ENCODE measurements at regions not wholly inside any gene's neighbourhood (a gene's known extent, or its start where the extent isn't known, plus 50 kb on each side); places are given as distances from the start of the nearest gene placed in this dataset.

DNA sequence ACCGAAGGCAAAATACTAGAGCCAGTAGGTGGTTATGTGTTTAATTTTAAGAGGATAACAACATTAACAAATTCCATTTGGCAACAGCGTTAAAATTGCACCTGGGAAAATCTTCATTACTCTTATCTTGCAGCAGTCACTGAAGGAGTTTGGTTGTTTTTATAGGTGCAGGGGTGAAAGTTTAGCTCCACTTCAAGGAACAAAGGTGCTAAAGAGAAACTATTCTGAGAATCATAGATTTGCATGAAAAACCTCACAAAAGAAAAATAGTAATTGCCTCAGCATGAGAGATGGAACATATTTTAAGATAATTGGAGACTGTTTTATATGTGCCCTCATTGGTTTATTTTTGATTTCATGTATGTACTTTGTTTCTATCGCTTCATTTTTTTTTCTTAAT is 444.4 kb downstream of the UTRN start:
- in situ Hi-C loops (cut with HindIII; ENCODE audit: low pct_unique_long_range_greater_than_20kb, low sequenced_read_pairs), result no loop called here
- TF ChIP-seq JUND (IDR thresholded peaks at IDR 0.05; ENCODE audit: low read depth), result no peak
- no peak for DNase-seq (ENCODE audit: low read depth in 1 of 2, low spot score in 1 of 2)

DNA sequence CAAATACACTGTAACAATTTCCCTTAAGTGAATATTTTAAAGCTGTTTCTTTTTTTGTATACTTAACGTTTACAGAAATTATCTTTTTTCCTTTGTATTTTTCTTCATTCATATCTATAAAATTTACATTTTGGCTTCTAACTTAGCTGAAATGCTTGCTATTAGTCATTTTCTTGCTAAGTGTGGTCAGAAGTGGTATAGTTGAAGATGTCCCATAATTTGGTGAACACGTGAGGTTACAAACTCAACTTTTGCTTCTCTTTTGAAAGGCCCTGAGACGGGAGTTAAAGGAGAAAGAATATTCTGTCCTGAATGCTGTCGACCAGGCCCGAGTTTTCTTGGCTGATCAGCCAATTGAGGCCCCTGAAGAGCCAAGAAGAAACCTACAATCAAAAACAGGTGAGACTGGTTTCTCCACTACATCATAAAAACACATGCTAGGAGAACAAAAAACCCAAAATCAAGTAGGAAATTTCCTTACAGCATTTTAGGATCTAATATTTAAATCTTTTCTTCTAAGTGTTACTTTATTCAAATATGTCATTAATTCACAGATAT is 445.0 kb downstream of the UTRN start:
- in situ Hi-C loops (cut with HindIII; ENCODE audit: low pct_unique_long_range_greater_than_20kb, low sequenced_read_pairs), result no loop called here
- no peak for TF ChIP-seq JUND (IDR thresholded peaks at IDR 0.05; ENCODE audit: low read depth)
- DNase-seq (ENCODE audit: low read depth in 1 of 2, low spot score in 1 of 2), result peak in 1 of 2 experiments; percentile 29

DNA sequence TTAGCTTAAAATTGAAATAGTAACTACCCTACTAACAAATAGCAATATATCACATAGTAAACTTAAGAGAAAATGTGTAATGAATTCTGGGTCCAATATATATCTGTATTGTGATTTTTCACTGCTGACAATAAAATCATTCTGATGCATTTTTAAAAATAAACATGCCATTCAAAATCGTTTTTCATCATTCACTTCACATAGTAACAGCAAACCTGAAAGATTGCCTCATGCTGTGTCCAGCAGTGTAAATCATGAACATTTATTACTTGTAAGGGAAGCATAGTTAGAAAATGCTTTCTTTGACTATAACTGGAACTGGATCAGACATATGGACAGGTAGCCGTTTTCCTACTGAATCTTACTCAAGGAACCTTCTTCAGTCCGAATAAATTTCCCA is 446.1 kb downstream of the UTRN start:
- no peak for TF ChIP-seq JUND (IDR thresholded peaks at IDR 0.05; ENCODE audit: low read depth)
- in situ Hi-C loops (cut with HindIII; ENCODE audit: low pct_unique_long_range_greater_than_20kb, low sequenced_read_pairs), result no loop called here
- no peak for DNase-seq (ENCODE audit: low read depth in 1 of 2, low spot score in 1 of 2)

DNA sequence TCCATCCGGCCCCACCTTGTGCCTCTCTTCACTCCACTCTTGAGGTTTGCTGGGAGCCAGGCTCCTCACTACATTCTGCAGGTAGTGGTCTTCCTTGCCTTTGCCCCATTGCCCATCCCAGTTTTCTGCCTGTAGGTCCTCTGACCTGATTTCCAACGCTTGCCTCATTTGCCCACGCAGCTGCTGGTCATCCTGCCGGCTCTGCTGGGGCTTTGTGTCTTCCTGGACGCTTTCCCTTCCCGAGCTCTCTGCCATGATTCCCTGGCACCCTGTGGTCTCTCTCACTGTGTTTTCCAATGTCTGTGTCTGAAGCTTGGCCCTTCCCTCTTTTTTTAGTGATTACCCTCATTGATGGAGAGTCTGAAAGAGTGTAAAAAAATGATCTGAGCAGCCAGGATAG is 451.6 kb downstream of the UTRN start:
- DNase-seq (ENCODE audit: low read depth in 1 of 2, low spot score in 1 of 2), result no peak
- in situ Hi-C loops (cut with HindIII; ENCODE audit: low pct_unique_long_range_greater_than_20kb, low sequenced_read_pairs), result no loop called here
- no peak for TF ChIP-seq JUND (IDR thresholded peaks at IDR 0.05; ENCODE audit: low read depth)

DNA sequence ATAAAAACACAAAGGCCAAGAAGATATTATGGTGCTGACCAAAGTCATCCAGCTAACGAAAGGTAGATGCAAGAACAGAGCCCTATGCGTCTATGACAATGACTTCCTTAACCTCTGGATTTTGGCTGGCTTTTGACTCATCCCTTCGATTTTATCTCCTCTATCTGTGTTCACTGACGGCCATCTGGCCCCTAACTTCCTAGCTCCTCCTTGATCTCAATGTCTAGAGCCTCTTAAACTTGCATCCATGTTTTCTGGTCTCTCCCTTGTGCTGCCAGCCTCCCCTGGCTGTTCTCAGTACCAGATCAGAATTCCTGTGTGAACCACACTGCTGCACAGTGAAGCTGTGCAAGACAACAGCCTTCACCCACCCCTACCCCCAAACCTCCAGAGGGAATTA is 452.9 kb downstream of the UTRN start:
- no peak for TF ChIP-seq JUND (IDR thresholded peaks at IDR 0.05; ENCODE audit: low read depth)
- DNase-seq (ENCODE audit: low read depth in 1 of 2, low spot score in 1 of 2), result no peak
- in situ Hi-C loops (cut with HindIII; ENCODE audit: low pct_unique_long_range_greater_than_20kb, low sequenced_read_pairs), result no loop called here

DNA sequence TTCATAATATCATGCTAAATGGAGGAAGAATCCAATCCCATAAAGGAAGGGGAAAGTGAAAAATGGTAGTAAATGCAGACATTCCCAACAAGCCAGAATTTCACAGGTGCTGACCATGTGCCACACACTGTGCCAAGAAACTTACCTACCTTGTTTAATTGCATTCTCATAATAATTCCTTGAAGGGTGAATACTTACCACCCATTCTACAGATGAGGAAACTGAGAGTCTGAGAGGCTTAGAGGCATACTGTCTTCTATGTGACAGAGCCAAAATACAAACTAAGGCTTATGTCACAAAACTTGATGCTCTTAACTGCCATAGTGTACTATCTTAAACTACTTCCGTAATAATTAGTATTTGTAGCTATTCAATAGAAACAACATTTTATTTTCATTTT is 454.7 kb downstream of the UTRN start:
- in situ Hi-C loops (cut with HindIII; ENCODE audit: low pct_unique_long_range_greater_than_20kb, low sequenced_read_pairs), result no loop called here
- no peak for DNase-seq (ENCODE audit: low read depth in 1 of 2, low spot score in 1 of 2)
- TF ChIP-seq JUND (IDR thresholded peaks at IDR 0.05; ENCODE audit: low read depth), result no peak

DNA sequence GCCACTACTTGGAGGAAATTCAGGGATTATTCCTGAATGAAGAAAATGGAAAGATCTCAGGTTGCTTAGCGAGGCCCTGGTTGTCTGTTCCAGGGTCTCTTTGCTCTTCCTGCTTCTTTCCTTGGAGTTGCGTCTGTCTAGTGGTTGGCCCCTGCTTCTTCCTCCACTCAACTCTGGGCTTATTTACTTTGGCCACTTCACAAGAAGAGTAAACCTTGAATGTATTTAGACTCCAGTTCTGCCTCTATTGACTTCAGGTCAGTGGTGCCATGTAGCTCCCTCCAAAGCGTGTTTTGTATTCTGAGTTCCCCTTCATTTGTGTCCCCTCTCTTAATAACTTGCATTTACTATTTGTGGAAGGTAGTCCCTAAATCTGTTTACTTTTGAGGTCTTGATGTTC is 456.5 kb downstream of the UTRN start:
- DNase-seq (ENCODE audit: low read depth in 1 of 2, low spot score in 1 of 2), result peak in 1 of 2 experiments; percentile 34
- in situ Hi-C loops (cut with HindIII; ENCODE audit: low pct_unique_long_range_greater_than_20kb, low sequenced_read_pairs), result no loop called here
- TF ChIP-seq JUND (IDR thresholded peaks at IDR 0.05; ENCODE audit: low read depth), result no peak

DNA sequence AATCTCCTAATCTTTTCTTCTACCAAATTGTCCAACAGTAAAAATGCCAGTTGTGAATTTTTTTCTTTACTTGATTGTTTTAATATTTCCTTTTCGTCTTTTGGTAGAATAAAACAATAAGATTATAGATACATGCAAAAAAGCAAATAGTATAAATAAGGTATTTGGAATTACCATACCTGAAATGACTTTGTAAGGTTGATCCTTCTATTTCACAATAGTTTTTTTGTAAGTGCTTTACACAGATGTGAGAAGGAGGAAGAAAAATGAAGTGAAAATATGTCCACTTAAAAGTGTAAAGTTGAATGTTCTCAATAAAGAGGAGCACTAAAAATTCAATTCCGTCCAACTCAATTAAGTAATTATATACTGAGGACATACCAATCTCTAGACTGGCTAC is 457.6 kb downstream of the UTRN start:
- DNase-seq (ENCODE audit: low read depth in 1 of 2, low spot score in 1 of 2), result no peak
- TF ChIP-seq JUND (IDR thresholded peaks at IDR 0.05; ENCODE audit: low read depth), result no peak

DNA sequence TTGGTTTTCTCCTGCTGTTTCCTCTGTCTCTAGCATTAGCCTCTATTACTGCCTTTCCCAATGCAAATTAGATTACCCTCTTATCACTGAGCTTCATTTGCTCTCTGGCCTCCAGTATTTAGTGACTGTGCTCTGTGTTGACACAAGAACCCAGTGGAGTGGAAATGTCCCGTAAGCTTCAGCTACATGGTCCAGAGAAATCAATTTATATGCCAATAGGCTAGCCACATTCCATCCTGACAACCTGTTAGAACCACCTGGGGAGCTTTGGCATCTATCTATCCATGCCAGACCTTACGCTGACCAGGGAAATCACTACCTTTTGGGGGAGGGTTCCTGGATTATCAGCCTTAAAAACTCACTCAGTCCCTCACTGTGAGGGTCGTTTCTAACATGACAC is 459.6 kb downstream of the UTRN start:
- no peak for DNase-seq (ENCODE audit: low read depth in 1 of 2, low spot score in 1 of 2)
- TF ChIP-seq JUND (IDR thresholded peaks at IDR 0.05; ENCODE audit: low read depth), result no peak

More for the DNA sequence above, 457.6 kb downstream of the UTRN start:
- in situ Hi-C loops (cut with HindIII; ENCODE audit: low pct_unique_long_range_greater_than_20kb, low sequenced_read_pairs), result no loop called here

DNA sequence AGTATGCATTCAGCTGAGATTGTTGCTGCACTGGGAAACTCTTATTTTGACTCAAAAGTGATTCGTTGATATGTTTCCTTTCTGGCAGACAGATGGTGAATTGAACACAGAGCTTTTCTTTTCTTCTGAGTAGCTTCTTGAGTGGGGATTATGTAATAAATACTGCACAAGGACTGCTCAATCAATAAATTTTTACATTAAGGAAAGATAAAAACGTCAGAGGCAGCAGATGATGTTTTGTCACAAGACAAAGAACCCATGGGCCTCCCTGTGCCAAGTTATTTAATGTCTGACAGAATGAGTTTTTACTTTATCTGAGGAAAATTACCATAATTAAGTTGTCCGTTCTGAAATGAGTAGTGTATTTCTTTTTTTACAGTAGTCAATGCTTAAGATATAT is 460.3 kb downstream of the UTRN start:
- DNase-seq (ENCODE audit: low read depth in 1 of 2, low spot score in 1 of 2), result no peak
- in situ Hi-C loops (cut with HindIII; ENCODE audit: low pct_unique_long_range_greater_than_20kb, low sequenced_read_pairs), result no loop called here
- TF ChIP-seq JUND (IDR thresholded peaks at IDR 0.05; ENCODE audit: low read depth), result no peak

More for the DNA sequence above, 459.6 kb downstream of the UTRN start:
- in situ Hi-C loops (cut with HindIII; ENCODE audit: low pct_unique_long_range_greater_than_20kb, low sequenced_read_pairs), result no loop called here

DNA sequence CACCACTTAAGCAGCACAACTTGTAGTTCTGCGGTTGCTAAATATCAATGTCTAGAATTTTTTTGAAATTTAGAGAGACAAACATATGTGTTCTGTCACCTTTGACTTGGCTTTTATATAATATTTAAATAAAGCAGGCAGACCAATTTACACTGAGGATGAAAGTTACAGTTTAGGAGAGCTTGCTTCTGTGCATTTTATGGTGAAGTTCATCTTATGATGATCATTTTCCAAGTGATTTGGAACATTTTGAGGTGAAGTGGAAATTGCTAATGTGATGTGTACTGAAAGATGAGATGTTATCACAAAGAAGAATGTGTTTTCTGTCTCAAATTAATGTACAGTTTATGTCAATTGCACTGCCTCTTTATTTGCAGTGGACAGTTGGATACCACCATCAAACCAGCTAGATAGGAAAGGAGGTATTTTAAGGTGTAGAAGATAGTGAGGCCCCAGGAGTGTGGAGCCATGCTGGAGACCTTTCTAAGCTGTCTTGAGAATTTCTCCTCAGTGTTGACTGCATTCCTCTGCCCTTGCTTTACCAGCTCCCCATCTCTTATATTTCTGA is 461.9 kb downstream of the UTRN start:
- no peak for TF ChIP-seq JUND (IDR thresholded peaks at IDR 0.05; ENCODE audit: low read depth)
- in situ Hi-C loops (cut with HindIII; ENCODE audit: low pct_unique_long_range_greater_than_20kb, low sequenced_read_pairs), result no loop called here
- no peak for DNase-seq (ENCODE audit: low read depth in 1 of 2, low spot score in 1 of 2)

DNA sequence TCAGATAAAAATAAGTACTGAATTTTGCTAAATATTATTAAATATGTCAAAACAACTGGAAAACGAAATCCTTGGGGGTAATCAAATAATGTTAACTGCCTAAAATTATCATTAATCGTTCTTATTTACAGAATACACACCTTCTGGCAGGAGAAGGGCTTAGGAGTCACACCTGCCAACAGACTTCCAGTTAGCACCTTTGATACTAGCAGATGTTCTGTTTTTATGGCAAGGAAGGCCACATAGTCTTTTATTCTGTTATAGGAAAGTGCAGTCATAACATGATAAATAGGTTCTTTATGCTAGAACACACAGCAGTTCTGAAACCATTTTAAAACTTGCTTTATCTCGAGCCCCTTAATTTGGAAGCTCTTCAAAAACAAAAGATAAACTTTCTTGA is 464.1 kb downstream of the UTRN start:
- no peak for DNase-seq (ENCODE audit: low read depth in 1 of 2, low spot score in 1 of 2)
- in situ Hi-C loops (cut with HindIII; ENCODE audit: low pct_unique_long_range_greater_than_20kb, low sequenced_read_pairs), result no loop called here
- no peak for TF ChIP-seq JUND (IDR thresholded peaks at IDR 0.05; ENCODE audit: low read depth)

DNA sequence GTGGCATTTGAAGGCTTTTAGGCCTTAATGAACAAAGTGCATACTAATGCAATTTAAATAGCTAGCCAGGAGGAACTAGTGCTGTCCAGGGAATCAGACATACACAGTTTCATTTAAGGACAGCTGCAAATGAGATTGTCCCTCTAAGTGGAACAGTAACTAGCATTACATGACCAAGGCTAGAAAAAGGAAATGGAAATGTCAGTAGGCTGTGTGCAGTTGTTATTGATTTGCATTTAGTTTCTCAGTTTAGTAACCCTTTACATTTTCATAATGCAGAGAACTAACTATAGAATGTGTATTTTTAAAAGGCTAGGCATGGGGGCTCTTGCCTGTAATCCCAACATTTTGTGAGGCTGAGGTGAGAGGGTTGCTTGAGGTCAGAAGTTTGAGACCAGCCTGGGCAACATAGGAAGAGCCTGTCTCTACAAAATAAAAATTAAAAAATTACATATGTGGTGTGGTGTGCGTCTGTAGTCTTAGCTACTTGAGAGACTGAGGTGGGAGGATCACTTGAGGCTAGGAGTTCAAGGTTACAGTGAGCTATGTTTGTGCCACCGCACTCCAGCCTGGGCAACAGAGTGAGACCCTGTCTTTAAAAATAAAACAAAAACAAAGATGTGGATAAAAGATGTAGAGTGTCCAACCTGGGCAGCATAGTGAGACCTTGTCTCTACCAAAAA is 468.0 kb downstream of the UTRN start:
- DNase-seq (ENCODE audit: low read depth in 1 of 2, low spot score in 1 of 2), result no peak
- in situ Hi-C loops (cut with HindIII; ENCODE audit: low pct_unique_long_range_greater_than_20kb, low sequenced_read_pairs), result no loop called here
- TF ChIP-seq JUND (IDR thresholded peaks at IDR 0.05; ENCODE audit: low read depth), result no peak

Data from T47D (cell line).